Right cardiac atrium (tissue), 5 donors: ENCODE measurements at regions not wholly inside any gene's neighbourhood (a gene's known extent, or its start where the extent isn't known, plus 50 kb on each side); places are given as distances from the start of the nearest gene placed in this dataset.

Source experiments
- ATAC-seq, 2 donors: fragments of 200-7000 bp; cut with Tn5 transposase; one replicate each; pipeline versions ENCODE4 v1.8.0 to v1.9.1; 2020; ENCODE audit warnings: moderate library complexity in 2 of 2, mild to moderate bottlenecking in 1 of 2
- DNase-seq, 3 donors: peaks; one replicate each; pipeline ENCODE4 v3.0.0-alpha.2; 2020
- H3K27ac ChIP-seq: one replicate; pipeline ENCODE4 v1.5.1; 2013; ENCODE audit warnings: mild to moderate bottlenecking, low read length, control low read depth, moderate library complexity
- H3K27me3 ChIP-seq: one replicate; pipeline ENCODE4 v1.6.1; 2013; ENCODE audit not compliant: control insufficient read depth, insufficient read depth
- H3K4me1 ChIP-seq: one replicate; pipeline ENCODE4 v1.6.1; 2013; ENCODE audit warnings: low read length; ENCODE audit not compliant: control insufficient read depth, insufficient read depth
- H3K4me3 ChIP-seq: one replicate; pipeline ENCODE4 v1.5.1; 2013; ENCODE audit warnings: low read length, control low read depth
- H3K9me3 ChIP-seq: one replicate; pipeline ENCODE4 v1.6.1; 2013; ENCODE audit warnings: low read length; ENCODE audit not compliant: control insufficient read depth
- WGBS: extraction: QIAGEN DNeasy Blood & Tissue Kit; methylation state at CpG from one replicate; pipeline ENCODE4 v1.1.7; 2013; 5-methylcytosine and 5-hydroxymethylcytosine counted together
- intact Hi-C, 4 donors: fragments of 100-400 bp; cut with DNase I; formaldehyde crosslinking; loops; one replicate each; pipeline versions ENCODE4 v1.11.0 to v1.14.0; 2022 to 2023
- donor health status: healthy with polysubstance abuse.
- donor health status: DM: no; HTN: yes; CAD: no.
- donor health status: DM: no; HTN: no; CAD: no.
- donor health status: DM: no; HTN: yes; CAD: no; lungs with severe emphysema.
- donor health status: DM: yes; HTN: yes; CAD: no.

- Histone ChIP-seq H3K27me3 (no peaks in the 10 kb centered on the region), H3K27ac (no peak overlapping the region), H3K4me3 (no peak overlapping the region), H3K9me3 (no peaks in the 10 kb centered on the region), H3K4me1 (no peaks in the 10 kb centered on the region)
- WGBS: 15% methylated on average over 1 of the region's 1 CpG
- no peak for ATAC-seq
- no peak for DNase-seq
- intact Hi-C loops: no loop called here
Measured at GRCh38 chr14:61927060-61927459, 164.8 kb downstream of the SNAPC1 start.

- DNase-seq (no peak), ATAC-seq (no peak)
- WGBS: 59% methylated on average over 2 of the region's 2 CpGs
- no peaks in the 10 kb centered on the region for H3K9me3 ChIP-seq
- H3K4me1 ChIP-seq: no peaks in the 10 kb centered on the region
- no peak overlapping the region for H3K27ac ChIP-seq
- no peak overlapping the region for H3K4me3 ChIP-seq
- H3K27me3 ChIP-seq: no peaks in the 10 kb centered on the region
- intact Hi-C loops: no loop called here
Measured at GRCh38 chr14:61927520-61927919, 165.3 kb downstream of the SNAPC1 start.

GRCh38 chr14:61928300-61928699, 166.1 kb downstream of the SNAPC1 start:
- Histone ChIP-seq H3K27me3 (no peaks in the 10 kb centered on the region), H3K9me3 (no peaks in the 10 kb centered on the region), H3K4me1 (no peaks in the 10 kb centered on the region), H3K27ac (no peak overlapping the region), H3K4me3 (no peak overlapping the region)
- intact Hi-C loops: no loop called here
- no peak for DNase-seq
- ATAC-seq: no peak

GRCh38 chr14:61928701-61929100, 166.5 kb downstream of the SNAPC1 start:
- Histone ChIP-seq H3K4me3 (no peak overlapping the region), H3K4me1 (no peaks in the 10 kb centered on the region), H3K9me3 (no peaks in the 10 kb centered on the region), H3K27me3 (no peaks in the 10 kb centered on the region), H3K27ac (no peak overlapping the region)
- no peak for ATAC-seq
- DNase-seq: no peak
- intact Hi-C loops: no loop called here
- WGBS: 83% methylated on average over 4 of the region's 4 CpGs

- WGBS: 30% methylated on average over 2 of the region's 2 CpGs
- Histone ChIP-seq H3K9me3 (no peaks in the 10 kb centered on the region), H3K4me1 (no peaks in the 10 kb centered on the region), H3K27me3 (no peaks in the 10 kb centered on the region), H3K4me3 (no peak overlapping the region), H3K27ac (no peak overlapping the region)
- intact Hi-C loops: no loop called here
- no peak for ATAC-seq
- DNase-seq: no peak
Measured at GRCh38 chr14:61929651-61930050, 167.4 kb downstream of the SNAPC1 start.

GRCh38 chr14:61930101-61930857, 168.1 kb downstream of the SNAPC1 start:
- H3K27ac ChIP-seq: no peak overlapping the region
- ATAC-seq: no peak
- intact Hi-C loops: no loop called here
- 75% methylated on average over 6 of the region's 6 CpGs for WGBS
- no peaks in the 10 kb centered on the region for H3K9me3 ChIP-seq
- H3K27me3 ChIP-seq: no peaks in the 10 kb centered on the region
- DNase-seq: no peak
- no peak overlapping the region for H3K4me3 ChIP-seq
- H3K4me1 ChIP-seq: no peaks in the 10 kb centered on the region

- Histone ChIP-seq H3K27me3 (no peaks in the 10 kb centered on the region), H3K4me3 (no peak overlapping the region), H3K9me3 (no peaks in the 10 kb centered on the region), H3K4me1 (no peaks in the 10 kb centered on the region), H3K27ac (no peak overlapping the region)
- DNase-seq (no peak), ATAC-seq (no peak)
- intact Hi-C loops: no loop called here
- WGBS: 63% methylated on average over 4 of the region's 4 CpGs
Measured at GRCh38 chr14:61932974-61933373, 170.8 kb downstream of the SNAPC1 start.

- intact Hi-C loops: no loop called here
- DNase-seq: no peak
- WGBS: 81% methylated on average over 3 of the region's 3 CpGs
Measured at GRCh38 chr14:61934385-61934784, 172.2 kb downstream of the SNAPC1 start.

GRCh38 chr14:61939776-61940175, 177.6 kb downstream of the SNAPC1 start:
- Histone ChIP-seq H3K4me1 (no peaks in the 10 kb centered on the region), H3K27me3 (no peaks in the 10 kb centered on the region), H3K27ac (no peak overlapping the region), H3K9me3 (no peaks in the 10 kb centered on the region), H3K4me3 (no peak overlapping the region)
- DNase-seq (no peak), ATAC-seq (no peak)
- intact Hi-C loops: no loop called here
- WGBS: 31% methylated on average over 2 of the region's 2 CpGs

More at GRCh38 chr14:61934385-61934784, 172.2 kb downstream of the SNAPC1 start:
- Histone ChIP-seq H3K27ac (no peak overlapping the region), H3K27me3 (no peaks in the 10 kb centered on the region), H3K9me3 (no peaks in the 10 kb centered on the region), H3K4me1 (no peaks in the 10 kb centered on the region), H3K4me3 (no peak overlapping the region)
- ATAC-seq: no peak

GRCh38 chr14:61940666-61941420, 178.6 kb downstream of the SNAPC1 start:
- intact Hi-C loops: no loop called here
- 55% methylated on average over 7 of the region's 7 CpGs for WGBS
- H3K27ac ChIP-seq: no peak overlapping the region
- H3K4me1 ChIP-seq: no peaks in the 10 kb centered on the region
- H3K9me3 ChIP-seq: no peaks in the 10 kb centered on the region
- H3K27me3 ChIP-seq: no peaks in the 10 kb centered on the region
- ATAC-seq: no peak
- DNase-seq: no peak
- H3K4me3 ChIP-seq: no peak overlapping the region

GRCh38 chr14:61941421-61942150, 179.4 kb downstream of the SNAPC1 start:
- intact Hi-C loops: no loop called here
- 85% methylated on average over 4 of the region's 4 CpGs for WGBS

More at GRCh38 chr14:61941421-61942150, 179.4 kb downstream of the SNAPC1 start:
- DNase-seq: no peak
- H3K27me3 ChIP-seq: no peaks in the 10 kb centered on the region
- H3K27ac ChIP-seq: no peak overlapping the region
- ATAC-seq: no peak
- H3K9me3 ChIP-seq: no peaks in the 10 kb centered on the region
- no peak overlapping the region for H3K4me3 ChIP-seq
- no peaks in the 10 kb centered on the region for H3K4me1 ChIP-seq
